GM21723 (cell line): ENCODE measurements at regions not wholly inside any gene's neighbourhood (a gene's known extent, or its start where the extent isn't known, plus 50 kb on each side); places are given as distances from the start of the nearest gene placed in this dataset.

Source experiments
- ATAC-seq: cut with Tn5 transposase; IDR thresholded peaks from one replicate; pipeline ENCODE4 v1.9.1; 2021; ENCODE audit warnings: mild to moderate bottlenecking, moderate library complexity; ENCODE audit not compliant: unreplicated experiment

- ATAC-seq = no peak
These were observed 988.2 kb upstream of the CHAC2 start for GRCh38 chr2:52779446-52779845.

GRCh38 chr2:52776571-52776970, 991.0 kb upstream of the CHAC2 start:
- ATAC-seq = no peak

- ATAC-seq = no peak
These were observed 991.9 kb upstream of the CHAC2 start for GRCh38 chr2:52775674-52776073.

GRCh38 chr2:52765735-52766134, 1001.9 kb upstream of the CHAC2 start:
- no peak for ATAC-seq

- ATAC-seq = no peak
These were observed 1017.8 kb upstream of the CHAC2 start for GRCh38 chr2:52749764-52750163.

GRCh38 chr2:52745144-52745543, 1022.5 kb upstream of the CHAC2 start:
- no peak for ATAC-seq

GRCh38 chr2:52732849-52733395, 1034.7 kb upstream of the CHAC2 start:
- ATAC-seq = no peak

- ATAC-seq = no peak
These were observed 1043.0 kb upstream of the CHAC2 start for GRCh38 chr2:52724585-52724984.

GRCh38 chr2:52717836-52718235, 1049.8 kb upstream of the CHAC2 start:
- no peak for ATAC-seq

GRCh38 chr2:52710810-52711618, 1056.6 kb upstream of the CHAC2 start:
- ATAC-seq = no peak

GRCh38 chr2:52704251-52704650, 1063.4 kb upstream of the CHAC2 start:
- ATAC-seq = no peak

GRCh38 chr2:52703004-52703403, 1064.6 kb upstream of the CHAC2 start:
- no peak for ATAC-seq

GRCh38 chr2:52698408-52698807, 1069.2 kb upstream of the CHAC2 start:
- ATAC-seq = no peak

GRCh38 chr2:52697690-52698089, 1069.9 kb upstream of the CHAC2 start:
- ATAC-seq = no peak

- ATAC-seq = no peak
These were observed 1071.9 kb upstream of the CHAC2 start for GRCh38 chr2:52695731-52696130.

GRCh38 chr2:52686935-52687334, 1080.7 kb upstream of the CHAC2 start:
- no peak for ATAC-seq

- no peak for ATAC-seq
These were observed 1091.5 kb upstream of the CHAC2 start for GRCh38 chr2:52676056-52676455.

- no peak for ATAC-seq
These were observed 1098.9 kb upstream of the CHAC2 start for GRCh38 chr2:52668724-52669123.

GRCh38 chr2:52659546-52659945, 1108.1 kb upstream of the CHAC2 start:
- ATAC-seq = no peak

- ATAC-seq = no peak
These were observed 1109.0 kb upstream of the CHAC2 start for GRCh38 chr2:52658598-52658997.

GRCh38 chr2:52639692-52640091, 1127.9 kb upstream of the CHAC2 start:
- ATAC-seq = no peak

- ATAC-seq = no peak
These were observed 1135.1 kb upstream of the CHAC2 start for GRCh38 chr2:52632543-52632942.

- no peak for ATAC-seq
These were observed 1137.7 kb upstream of the CHAC2 start for GRCh38 chr2:52629944-52630343.
